H9 (cell line): ENCODE measurements at regions not wholly inside any gene's neighbourhood (a gene's known extent, or its start where the extent isn't known, plus 50 kb on each side); places are given as distances from the start of the nearest gene placed in this dataset.

ENCODE experiments used
- DNase-seq: peaks from one replicate; pipeline ENCODE4 v3.0.0-alpha.2; 2017
- H2AFZ ChIP-seq: one replicate; pipeline ENCODE4 v1.6.1; 2013; ENCODE audit warnings: mild to moderate bottlenecking, low read length, control low read depth, moderate library complexity
- H2AK5ac ChIP-seq: 2 replicates; pipeline ENCODE4 v1.6.1; 2013; ENCODE audit warnings: low read length, control low read depth, mixed read lengths; ENCODE audit not compliant: insufficient read length
- H2BK120ac ChIP-seq: one replicate; pipeline ENCODE4 v1.6.1; 2013; ENCODE audit warnings: low read depth, mild to moderate bottlenecking, low read length, control low read depth, inconsistent platforms; ENCODE audit not compliant: poor library complexity, severe bottlenecking
- H2BK12ac ChIP-seq: 2 replicates; pipeline ENCODE4 v1.6.1; 2013; ENCODE audit warnings: low read length, control low read depth, mixed read lengths, low read depth; ENCODE audit not compliant: insufficient read length
- H2BK15ac ChIP-seq: 2 replicates; pipeline ENCODE4 v1.6.1; 2013; ENCODE audit warnings: low read depth, low read length, control low read depth
- H2BK20ac ChIP-seq: one replicate; pipeline ENCODE4 v1.6.1; 2013; ENCODE audit warnings: low read depth, mild to moderate bottlenecking, low read length, control low read depth, inconsistent platforms; ENCODE audit not compliant: poor library complexity, severe bottlenecking
- H2BK5ac ChIP-seq: 2 replicates; pipeline ENCODE4 v1.6.1; 2013; ENCODE audit warnings: low read length, control low read depth, mixed read lengths; ENCODE audit not compliant: insufficient read length
- H3K14ac ChIP-seq: 2 replicates; pipeline ENCODE4 v1.6.1; 2013; ENCODE audit warnings: low read length, control low read depth; ENCODE audit not compliant: insufficient read depth
- H3K18ac ChIP-seq: 2 replicates; pipeline ENCODE4 v1.6.1; 2013; ENCODE audit warnings: low read depth, mild to moderate bottlenecking, mixed read lengths, low read length, control low read depth; ENCODE audit not compliant: insufficient read length
- H3K23ac ChIP-seq: 2 replicates; pipeline ENCODE4 v1.6.1; 2013; ENCODE audit warnings: low read length, control low read depth, mixed read lengths, low read depth; ENCODE audit not compliant: insufficient read length
- H3K23me2 ChIP-seq: 2 replicates; pipeline ENCODE4 v1.6.1; 2013; ENCODE audit warnings: low read depth, mild to moderate bottlenecking, mixed read lengths, low read length, control low read depth; ENCODE audit not compliant: insufficient read length, poor library complexity, severe bottlenecking
- H3K27ac ChIP-seq: 2 replicates; pipeline ENCODE4 v1.5.1; 2013; ENCODE audit warnings: low read length, control low read depth, mixed read lengths, low read depth; ENCODE audit not compliant: insufficient read length
- H3K27me3 ChIP-seq: 2 replicates; pipeline ENCODE4 v1.6.1; 2013; ENCODE audit warnings: low read length, control low read depth, inconsistent platforms; ENCODE audit not compliant: insufficient read depth
- H3K4ac ChIP-seq: 2 replicates; pipeline ENCODE4 v1.6.1; 2013; ENCODE audit warnings: low read depth, mild to moderate bottlenecking, control low read depth, inconsistent platforms, low read length, moderate library complexity
- H3K4me1 ChIP-seq: 2 replicates; pipeline ENCODE4 v1.6.1; 2013; ENCODE audit warnings: low read length, control low read depth, inconsistent platforms; ENCODE audit not compliant: insufficient read depth
- H3K4me2 ChIP-seq: 2 replicates; pipeline ENCODE4 v1.6.1; 2013; ENCODE audit warnings: low read length, control low read depth, mixed read lengths; ENCODE audit not compliant: insufficient read length, insufficient read depth
- H3K56ac ChIP-seq: 2 replicates; pipeline ENCODE4 v1.6.1; 2013; ENCODE audit warnings: low read depth, mild to moderate bottlenecking, mixed read lengths, low read length, control low read depth; ENCODE audit not compliant: insufficient read length
- H3K79me1 ChIP-seq: 2 replicates; pipeline ENCODE4 v1.6.1; 2013; ENCODE audit warnings: low read depth, mild to moderate bottlenecking, moderate library complexity, low read length, control low read depth, inconsistent platforms; ENCODE audit not compliant: insufficient read depth, poor library complexity, severe bottlenecking
- H3K79me2 ChIP-seq: 2 replicates; pipeline ENCODE4 v1.6.1; 2013; ENCODE audit warnings: low read length, control low read depth, inconsistent platforms; ENCODE audit not compliant: insufficient read depth
- H3K9ac ChIP-seq: 2 replicates; pipeline ENCODE4 v1.6.1; 2013; ENCODE audit warnings: low read length, control low read depth, mixed read lengths; ENCODE audit not compliant: insufficient read length; ENCODE audit errors: extremely low read depth
- H3K9me3 ChIP-seq: one replicate; pipeline ENCODE4 v1.6.1; 2013; ENCODE audit warnings: low read depth, low read length, inconsistent platforms; ENCODE audit not compliant: control insufficient read depth
- H3T11ph ChIP-seq: one replicate; pipeline ENCODE4 v1.6.1; 2013; ENCODE audit warnings: mild to moderate bottlenecking, low read length, control low read depth, inconsistent platforms
- H4K20me1 ChIP-seq: one replicate; pipeline ENCODE4 v1.6.1; 2013; ENCODE audit not compliant: control insufficient read depth, insufficient read length, insufficient read depth
- H4K5ac ChIP-seq: 2 replicates; pipeline ENCODE4 v1.6.1; 2013; ENCODE audit warnings: low read depth, mild to moderate bottlenecking, mixed read lengths, low read length, control low read depth; ENCODE audit not compliant: insufficient read length
- H4K8ac ChIP-seq: replicated peaks from 2 replicates; pipeline ENCODE4 v1.6.1; 2013; ENCODE audit warnings: low read length, control low read depth, mixed read lengths, low read depth; ENCODE audit not compliant: insufficient read length
- H4K91ac ChIP-seq: 2 replicates; pipeline ENCODE4 v1.6.1; 2013; ENCODE audit warnings: low read depth, mild to moderate bottlenecking, moderate library complexity, mixed read lengths, low read length, control low read depth; ENCODE audit not compliant: insufficient read length
- H3K27ac Mint-ChIP-seq, 3 experiments: 2 replicates in 2 of 3; 3 replicates in 1 of 3; pipeline ENCODE4 v1.8.0; 2020 to 2021; ENCODE audit warnings: mixed read lengths in 3 of 3, mild to moderate bottlenecking in 1 of 3, moderate library complexity in 1 of 3
- H3K27me3 Mint-ChIP-seq: 2 replicates; pipeline ENCODE4 v1.8.0; 2021; ENCODE audit warnings: low read depth, mild to moderate bottlenecking, moderate library complexity, mixed read lengths
- H3K36me3 Mint-ChIP-seq, 3 experiments: 2 replicates in 2 of 3; 3 replicates in 1 of 3; pipeline ENCODE4 v1.8.0; 2020 to 2021; ENCODE audit warnings: low read depth in 3 of 3, mixed read lengths in 3 of 3; ENCODE audit not compliant: insufficient read depth in 1 of 3
- H3K4me1 Mint-ChIP-seq, 2 experiments: 2 replicates each; pipeline ENCODE4 v1.8.0; 2020; ENCODE audit warnings: mixed read lengths in 2 of 2
- H3K4me3 Mint-ChIP-seq, 2 experiments: 2 replicates in 1 of 2; 3 replicates in 1 of 2; pipeline ENCODE4 v1.8.0; 2020 to 2021; ENCODE audit warnings: mild to moderate bottlenecking in 2 of 2, mixed read lengths in 2 of 2, moderate library complexity in 1 of 2
- H3K9me3 Mint-ChIP-seq, 2 experiments: 2 replicates in 1 of 2; 3 replicates in 1 of 2; pipeline ENCODE4 v1.8.0; 2020; ENCODE audit warnings: mild to moderate bottlenecking in 2 of 2, mixed read lengths in 2 of 2, moderate library complexity in 1 of 2
- WGBS: extraction: QIAGEN DNeasy Blood & Tissue Kit; methylation state at CpG from one replicate; pipeline ENCODE4 v1.1.7; 2013; ENCODE audit warnings: missing lambda C conversion rate, low lambda C conversion rate, mixed read lengths; ENCODE audit not compliant: insufficient read length; ENCODE audit errors: extremely low coverage; 5-methylcytosine and 5-hydroxymethylcytosine counted together
- TF ChIP-seq, protein P1 (sequence below): fragments of 200-600 bp; sonication (generic); conservative IDR thresholded peaks from 3 replicates; pipeline ENCODE4 v1.8.0; 2021; ENCODE audit warnings: antibody characterized with exemption, mild to moderate bottlenecking

- Histone ChIP-seq H4K91ac (no peak overlapping the region), H4K8ac (no peak overlapping the region), H3K79me2 (no peaks in the 10 kb centered on the region), H3K27me3 (no peaks in the 10 kb centered on the region), H3T11ph (no peak overlapping the region), H2BK12ac (no peak overlapping the region), H4K20me1 (no peaks in the 10 kb centered on the region), H3K79me1 (no peaks in the 10 kb centered on the region), H2BK20ac (no peak overlapping the region), H3K4me2 (no peak overlapping the region), H2BK5ac (no peak overlapping the region), H3K23me2 (no peaks in the 10 kb centered on the region), H3K56ac (no peak overlapping the region), H3K27ac (no peak overlapping the region), H3K23ac (no peak overlapping the region), H3K14ac (no peak overlapping the region), H3K9ac (no peak overlapping the region), H2BK15ac (no peak overlapping the region), H4K5ac (no peak overlapping the region), H2AK5ac (no peak overlapping the region), H2AFZ (no peak overlapping the region), H3K4ac (no peak overlapping the region), H3K18ac (no peak overlapping the region), H2BK120ac (no peak overlapping the region), H3K4me1 (no peaks in the 10 kb centered on the region), H3K9me3 (no peaks in the 10 kb centered on the region)
- Mint-ChIP-seq H3K27me3 (peaks cover 1% of the 10 kb centered on the region; the same call in 1 of the 2 replicates), H3K36me3 (no peaks in the 10 kb centered on the region), H3K4me3 (no peak overlapping the region), H3K4me1 (no peaks in the 10 kb centered on the region), H3K27ac (peak overlapping the region in 1 of 3 experiments; percentile 81; a peak in 2 of 7 replicates), H3K9me3 (no peaks in the 10 kb centered on the region)
- TF ChIP-seq, protein P1, sequence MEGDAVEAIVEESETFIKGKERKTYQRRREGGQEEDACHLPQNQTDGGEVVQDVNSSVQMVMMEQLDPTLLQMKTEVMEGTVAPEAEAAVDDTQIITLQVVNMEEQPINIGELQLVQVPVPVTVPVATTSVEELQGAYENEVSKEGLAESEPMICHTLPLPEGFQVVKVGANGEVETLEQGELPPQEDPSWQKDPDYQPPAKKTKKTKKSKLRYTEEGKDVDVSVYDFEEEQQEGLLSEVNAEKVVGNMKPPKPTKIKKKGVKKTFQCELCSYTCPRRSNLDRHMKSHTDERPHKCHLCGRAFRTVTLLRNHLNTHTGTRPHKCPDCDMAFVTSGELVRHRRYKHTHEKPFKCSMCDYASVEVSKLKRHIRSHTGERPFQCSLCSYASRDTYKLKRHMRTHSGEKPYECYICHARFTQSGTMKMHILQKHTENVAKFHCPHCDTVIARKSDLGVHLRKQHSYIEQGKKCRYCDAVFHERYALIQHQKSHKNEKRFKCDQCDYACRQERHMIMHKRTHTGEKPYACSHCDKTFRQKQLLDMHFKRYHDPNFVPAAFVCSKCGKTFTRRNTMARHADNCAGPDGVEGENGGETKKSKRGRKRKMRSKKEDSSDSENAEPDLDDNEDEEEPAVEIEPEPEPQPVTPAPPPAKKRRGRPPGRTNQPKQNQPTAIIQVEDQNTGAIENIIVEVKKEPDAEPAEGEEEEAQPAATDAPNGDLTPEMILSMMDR: no peak
- no CpG with 5 or more reads among the region's 4 CpGs for WGBS
- no peak for DNase-seq
Observed at GRCh38 chr18:59764281-59764680, 67.1 kb upstream of the CCBE1 start.
